Erythroblast (primary cell): ENCODE measurements at regions not wholly inside any gene's neighbourhood (a gene's known extent, or its start where the extent isn't known, plus 50 kb on each side); places are given as distances from the start of the nearest gene placed in this dataset.

Experiments used
- GATA1 ChIP-seq: IDR thresholded peaks from 2 replicates; pipeline ENCODE4 v1.6.1; 2011; ENCODE audit warnings: low read depth, mild to moderate bottlenecking, control low read depth, low read length, moderate library complexity
- POLR2A ChIP-seq: IDR thresholded peaks from 2 replicates; pipeline ENCODE4 v1.6.1; 2011; ENCODE audit warnings: mild to moderate bottlenecking, low read length

GRCh38 chr2:226463154-226463553, 336.5 kb downstream of the IRS1 start:
- TF ChIP-seq POLR2A = no peak
- no peak for TF ChIP-seq GATA1
